GM21390 (cell line): ENCODE measurements at regions not wholly inside any gene's neighbourhood (a gene's known extent, or its start where the extent isn't known, plus 50 kb on each side); places are given as distances from the start of the nearest gene placed in this dataset.
"Not testable (repeated sequence)": the region's sequence is repeated elsewhere in the genome, so short reads cannot be mapped to it uniquely, and the experiment has no call there.

Source experiments
- ATAC-seq: cut with Tn5 transposase; IDR thresholded peaks from one replicate; pipeline ENCODE4 v1.9.1; 2021; ENCODE audit not compliant: unreplicated experiment

GRCh38 chr9:28413471-28413870, 840.2 kb upstream of the C9orf72 start:
- ATAC-seq, result no peak

- ATAC-seq, result no peak
These were observed 850.0 kb upstream of the C9orf72 start for GRCh38 chr9:28423255-28423654.

GRCh38 chr9:28435456-28435855, 862.2 kb upstream of the C9orf72 start:
- ATAC-seq, result no peak

GRCh38 chr9:28439688-28440087, 866.4 kb upstream of the C9orf72 start:
- ATAC-seq, result no peak

- ATAC-seq, result no peak
These were observed 870.2 kb upstream of the C9orf72 start for GRCh38 chr9:28443461-28443860.

GRCh38 chr9:28444637-28445036, 871.4 kb upstream of the C9orf72 start:
- no peak for ATAC-seq

GRCh38 chr9:28445211-28445610, 871.9 kb upstream of the C9orf72 start:
- no peak for ATAC-seq

GRCh38 chr9:28453918-28454317, 880.6 kb upstream of the C9orf72 start:
- ATAC-seq, result no peak

- ATAC-seq, result no peak
These were observed 883.6 kb upstream of the C9orf72 start for GRCh38 chr9:28456861-28457260.

- no peak for ATAC-seq
These were observed 891.4 kb upstream of the C9orf72 start for GRCh38 chr9:28464481-28465216.

- ATAC-seq, result no peak
These were observed 898.0 kb upstream of the C9orf72 start for GRCh38 chr9:28471261-28471660.

GRCh38 chr9:28487561-28487960, 914.3 kb upstream of the C9orf72 start:
- no peak for ATAC-seq

GRCh38 chr9:28491121-28491520, 917.8 kb upstream of the C9orf72 start:
- ATAC-seq, result no peak

GRCh38 chr9:28498168-28498567, 924.9 kb upstream of the C9orf72 start:
- ATAC-seq, result not testable (repeated sequence)

GRCh38 chr9:28502189-28502588, 928.9 kb upstream of the C9orf72 start:
- ATAC-seq, result no peak

- ATAC-seq, result no peak
These were observed 929.5 kb upstream of the C9orf72 start for GRCh38 chr9:28502741-28503140.

GRCh38 chr9:28503573-28503972, 930.3 kb upstream of the C9orf72 start:
- ATAC-seq, result no peak

- ATAC-seq, result no peak
These were observed 945.2 kb upstream of the C9orf72 start for GRCh38 chr9:28518439-28518838.

- ATAC-seq, result not testable (repeated sequence)
These were observed 951.0 kb upstream of the C9orf72 start for GRCh38 chr9:28524309-28524708.

GRCh38 chr9:28528049-28528448, 954.8 kb upstream of the C9orf72 start:
- ATAC-seq, result no peak

- no peak for ATAC-seq
These were observed 964.9 kb upstream of the C9orf72 start for GRCh38 chr9:28538132-28538531.

- no peak for ATAC-seq
These were observed 966.3 kb upstream of the C9orf72 start for GRCh38 chr9:28539434-28540070.

GRCh38 chr9:28542928-28543327, 969.6 kb upstream of the C9orf72 start:
- no peak for ATAC-seq
